D721Med (cell line): ENCODE measurements at regions not wholly inside any gene's neighbourhood (a gene's known extent, or its start where the extent isn't known, plus 50 kb on each side); places are given as distances from the start of the nearest gene placed in this dataset.

ENCODE experiments used
- DNase-seq: peaks from one replicate; pipeline ENCODE4 v3.0.0; 2011; ENCODE audit warnings: low spot score; ENCODE audit not compliant: insufficient read length
- FAIRE-seq: peaks from 2 replicates; lab custom pipeline; 2011; peaks lifted over from hg19 to GRCh38; lab: Jason Lieb, UNC
- TF ChIP-seq, protein P1 (sequence below): IDR thresholded peaks from 2 replicates; pipeline ENCODE4 v1.5.1; 2012; ENCODE audit warnings: mild to moderate bottlenecking, control low read depth; ENCODE audit not compliant: insufficient read depth; ENCODE audit errors: missing control alignments

- DNase-seq (no peak), FAIRE-seq (no peak)
- TF ChIP-seq, protein P1, sequence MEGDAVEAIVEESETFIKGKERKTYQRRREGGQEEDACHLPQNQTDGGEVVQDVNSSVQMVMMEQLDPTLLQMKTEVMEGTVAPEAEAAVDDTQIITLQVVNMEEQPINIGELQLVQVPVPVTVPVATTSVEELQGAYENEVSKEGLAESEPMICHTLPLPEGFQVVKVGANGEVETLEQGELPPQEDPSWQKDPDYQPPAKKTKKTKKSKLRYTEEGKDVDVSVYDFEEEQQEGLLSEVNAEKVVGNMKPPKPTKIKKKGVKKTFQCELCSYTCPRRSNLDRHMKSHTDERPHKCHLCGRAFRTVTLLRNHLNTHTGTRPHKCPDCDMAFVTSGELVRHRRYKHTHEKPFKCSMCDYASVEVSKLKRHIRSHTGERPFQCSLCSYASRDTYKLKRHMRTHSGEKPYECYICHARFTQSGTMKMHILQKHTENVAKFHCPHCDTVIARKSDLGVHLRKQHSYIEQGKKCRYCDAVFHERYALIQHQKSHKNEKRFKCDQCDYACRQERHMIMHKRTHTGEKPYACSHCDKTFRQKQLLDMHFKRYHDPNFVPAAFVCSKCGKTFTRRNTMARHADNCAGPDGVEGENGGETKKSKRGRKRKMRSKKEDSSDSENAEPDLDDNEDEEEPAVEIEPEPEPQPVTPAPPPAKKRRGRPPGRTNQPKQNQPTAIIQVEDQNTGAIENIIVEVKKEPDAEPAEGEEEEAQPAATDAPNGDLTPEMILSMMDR: no peak
These were observed 308.9 kb upstream of the DYNLRB2 start for GRCh38 chr16:80231888-80232287.

- TF ChIP-seq, protein P1: no peak
- FAIRE-seq (no peak), DNase-seq (no peak)
These were observed 309.7 kb upstream of the DYNLRB2 start for GRCh38 chr16:80231121-80231520.

GRCh38 chr16:80230328-80231120, 310.3 kb upstream of the DYNLRB2 start:
- no peak for FAIRE-seq
- TF ChIP-seq, protein P1: no peak
- no peak for DNase-seq

GRCh38 chr16:80226499-80226898, 314.3 kb upstream of the DYNLRB2 start:
- FAIRE-seq: no peak

DNA sequence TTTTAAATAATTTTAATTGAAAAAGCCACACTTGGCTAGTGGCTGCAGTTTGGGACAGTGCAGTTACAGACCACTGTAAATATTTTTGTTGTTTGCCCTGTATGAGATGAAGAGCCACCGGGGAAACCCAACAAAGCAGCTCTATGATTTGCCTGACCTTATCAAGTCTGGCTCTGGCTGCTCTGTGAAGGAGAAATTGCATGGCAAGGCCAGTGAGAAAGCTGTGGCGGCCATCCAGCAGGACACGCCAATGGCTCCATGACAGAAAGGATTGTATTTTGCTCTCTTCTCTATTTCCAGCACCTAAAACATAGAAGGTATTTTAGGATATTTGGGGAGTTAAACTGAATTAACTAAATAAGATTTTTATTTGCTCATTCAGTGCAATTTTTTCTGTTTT, 330.0 kb upstream of the DYNLRB2 start:
- no peak for FAIRE-seq
- no peak for DNase-seq
- TF ChIP-seq, protein P1: no peak

More at GRCh38 chr16:80226499-80226898, 314.3 kb upstream of the DYNLRB2 start:
- DNase-seq: no peak
- TF ChIP-seq, protein P1: no peak

GRCh38 chr16:80208743-80209142, 332.1 kb upstream of the DYNLRB2 start:
- no peak for DNase-seq
- TF ChIP-seq, protein P1: no peak
- no peak for FAIRE-seq

DNA sequence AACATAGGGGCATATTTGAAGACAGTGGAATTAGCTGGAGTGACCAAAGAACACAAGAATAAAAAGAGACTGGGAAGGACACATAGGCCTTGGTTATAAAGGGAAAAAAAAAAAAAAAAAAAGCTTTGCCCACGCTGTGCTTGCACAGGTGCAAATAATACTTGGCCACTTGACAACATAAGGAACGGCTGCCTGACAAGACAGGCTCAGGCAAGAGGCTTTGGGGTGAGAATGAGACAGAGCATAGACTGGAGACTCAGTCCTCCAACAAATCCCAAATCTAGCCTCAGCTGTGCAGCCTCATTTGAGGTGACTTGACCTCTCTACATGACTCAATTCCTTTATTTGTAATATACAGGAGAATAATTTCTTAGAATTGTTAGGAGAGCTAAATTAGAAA, 332.8 kb upstream of the DYNLRB2 start:
- DNase-seq: no peak
- no peak for FAIRE-seq
- TF ChIP-seq, protein P1: no peak
